ENCODE measurements at regions not wholly inside any gene's neighbourhood (a gene's known extent, or its start where the extent isn't known, plus 50 kb on each side); places are given as distances from the start of the nearest gene placed in this dataset.

GRCh38 chr7:91681718-91682117, 198.8 kb downstream of the MTERF1 start:
- no peak for TF ChIP-seq ATF2 (IDR thresholded peaks at IDR 0.05; ENCODE audit: low read length)
- TF ChIP-seq EZH2 (IDR thresholded peaks at IDR 0.05; ENCODE audit: borderline replicate concordance, control insufficient read depth, low read depth, low read length): no peak
- no peak for TF ChIP-seq CTCF (IDR thresholded peaks at IDR 0.05 in 2 of 3, conservative IDR thresholded peaks at IDR 0.05 in 1 of 3; ENCODE audit: control insufficient read depth in 2 of 3, extremely low read depth in 1 of 3, insufficient read depth in 1 of 3, low read depth in 3 of 3, low read length in 3 of 3)
- no peak for TF ChIP-seq NKRF (conservative IDR thresholded peaks at IDR 0.05)
- no peak for TF ChIP-seq JUND (IDR thresholded peaks at IDR 0.05; ENCODE audit: low read depth, low read length)
- TF ChIP-seq NFXL1 (IDR thresholded peaks at IDR 0.05; ENCODE audit: borderline replicate concordance): no peak
- TF ChIP-seq POLR2A (IDR thresholded peaks at IDR 0.05; ENCODE audit: low read depth, low read length): no peak
- TF ChIP-seq ZNF274 (IDR thresholded peaks at IDR 0.05; ENCODE audit: insufficient read depth, insufficient read length): no peak
